ENCODE measurements at regions not wholly inside any gene's neighbourhood (a gene's known extent, or its start where the extent isn't known, plus 50 kb on each side); places are given as distances from the start of the nearest gene placed in this dataset.

DNA sequence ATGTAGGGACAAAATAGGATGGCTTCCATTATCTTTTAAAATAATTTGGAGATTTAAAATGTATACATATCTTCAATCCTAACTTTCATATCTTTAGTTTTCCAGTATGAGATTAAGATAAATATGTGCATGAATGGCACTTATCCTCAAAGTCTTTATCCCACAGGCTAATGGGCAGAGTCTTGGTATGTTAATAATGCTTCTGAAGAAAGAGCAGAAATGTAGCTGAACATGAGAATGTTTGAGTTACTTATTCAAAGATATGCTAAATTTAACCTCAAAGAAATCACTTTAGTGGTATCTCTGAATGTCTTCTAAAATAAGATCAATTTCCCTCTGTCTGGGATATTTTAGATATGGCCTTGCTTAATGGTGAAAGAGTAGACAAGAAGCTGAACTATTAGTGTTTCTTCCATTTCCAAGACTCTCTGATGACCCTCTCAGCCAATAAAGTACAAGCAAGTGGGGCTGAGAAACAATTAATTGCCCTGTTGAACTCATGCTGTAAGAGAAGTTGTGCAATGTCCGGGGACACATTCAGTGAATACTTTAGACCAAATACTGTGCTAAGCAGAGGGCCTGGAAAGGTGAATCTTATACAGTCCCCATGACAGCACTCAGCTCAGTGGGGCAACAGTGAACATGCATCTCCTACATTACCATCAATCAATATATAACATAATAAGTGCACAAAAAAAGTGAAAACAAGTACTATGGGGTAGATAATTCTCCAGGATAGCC is 50.0 kb upstream of the ADAMTSL1 start:
- TF ChIP-seq ZFX (IDR thresholded peaks at IDR 0.05), result no peak
- TF ChIP-seq CTCF (conservative IDR thresholded peaks at IDR 0.05), result no peak
- H3K27ac ChIP-seq, result no peak overlapping the region

Measured in C4-2B (cell line).